Esophagus (tissue), 2 donors: ENCODE measurements at regions not wholly inside any gene's neighbourhood (a gene's known extent, or its start where the extent isn't known, plus 50 kb on each side); places are given as distances from the start of the nearest gene placed in this dataset.

Source experiments
- H3K27ac ChIP-seq, 2 donors: one replicate each; pipeline ENCODE4 v1.5.1; 2013; ENCODE audit warnings: low read depth in 2 of 2, mild to moderate bottlenecking in 2 of 2, inconsistent platforms in 1 of 2, low read length in 1 of 2, moderate library complexity in 1 of 2
- H3K27me3 ChIP-seq, 2 donors: one replicate each; pipeline ENCODE4 v1.6.1; 2013; ENCODE audit warnings: low read length in 2 of 2, control low read depth in 1 of 2, mild to moderate bottlenecking in 1 of 2; ENCODE audit not compliant: insufficient read depth in 2 of 2, control insufficient read depth in 1 of 2
- H3K36me3 ChIP-seq, 2 donors: one replicate each; pipeline ENCODE4 v1.6.1; 2013; ENCODE audit warnings: low read length in 1 of 2; ENCODE audit not compliant: control insufficient read depth in 2 of 2, insufficient read depth in 2 of 2
- H3K4me1 ChIP-seq, 2 donors: one replicate each; pipeline ENCODE4 v1.6.1; 2013; ENCODE audit warnings: low read length in 1 of 2; ENCODE audit not compliant: control insufficient read depth in 2 of 2, insufficient read depth in 2 of 2
- H3K4me3 ChIP-seq, 2 donors: one replicate each; pipeline ENCODE4 v1.5.1; 2013; ENCODE audit warnings: low read length in 2 of 2, mild to moderate bottlenecking in 2 of 2, low read depth in 1 of 2, moderate library complexity in 1 of 2
- H3K9me3 ChIP-seq, 2 donors: one replicate each; pipeline ENCODE4 v1.6.1; 2013; ENCODE audit warnings: mild to moderate bottlenecking in 2 of 2, low read depth in 1 of 2, low read length in 1 of 2, moderate library complexity in 1 of 2; ENCODE audit not compliant: control insufficient read depth in 2 of 2, insufficient read depth in 1 of 2
- WGBS, 2 donors: extraction: QIAGEN DNeasy Blood & Tissue Kit; methylation state at CpG; one replicate each; pipeline ENCODE4 v1.1.7; 2013; 5-methylcytosine and 5-hydroxymethylcytosine counted together
- donor health status: healthy with polysubstance abuse.
- donor health status: Bipolar disorder and iron deficiency.

DNA sequence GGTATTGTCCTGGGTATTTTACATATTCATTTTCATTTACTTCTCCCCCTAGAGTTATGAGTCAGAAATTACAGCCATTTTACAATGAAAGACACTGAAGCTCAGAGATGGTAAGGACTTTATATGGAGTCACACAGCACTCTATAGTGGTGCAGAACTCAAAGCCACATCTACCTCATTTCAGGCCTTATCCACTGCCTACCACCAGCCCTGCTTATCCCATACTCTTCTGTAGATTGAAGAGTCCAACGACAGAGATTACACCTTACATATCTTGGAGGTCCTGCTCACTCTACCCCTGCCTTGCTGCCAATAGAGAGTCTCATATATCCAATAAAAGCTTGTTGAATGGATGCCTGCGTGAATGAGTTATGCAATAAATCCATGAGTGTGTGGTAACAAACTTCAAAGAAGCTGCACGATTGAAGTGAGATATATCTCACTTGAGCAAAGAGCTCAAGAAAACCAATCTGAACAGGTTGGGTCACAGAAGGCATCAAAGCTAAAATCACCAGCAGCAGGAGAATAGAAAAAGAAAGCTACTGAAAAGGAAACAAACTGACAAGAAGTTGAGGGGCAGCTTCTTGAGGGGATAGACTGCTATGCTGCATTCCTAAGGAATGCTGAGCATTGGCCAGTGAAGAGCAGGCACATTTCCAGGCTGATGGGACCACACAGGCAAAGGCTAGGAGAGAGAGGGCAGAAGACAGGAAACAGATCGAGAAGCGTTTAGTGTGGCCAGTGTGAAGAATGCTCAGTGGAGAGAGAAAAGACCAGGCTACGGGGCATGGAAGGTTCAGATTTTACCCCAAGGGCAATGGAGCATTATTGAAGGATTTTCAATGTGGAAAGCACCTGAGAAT, 585.6 kb downstream of the DHX35 start:
- H3K27ac ChIP-seq: no peak overlapping the region
- H3K4me3 ChIP-seq: no peak overlapping the region
- no peaks in the 10 kb centered on the region for H3K4me1 ChIP-seq
- H3K9me3 ChIP-seq: no peaks in the 10 kb centered on the region
- H3K27me3 ChIP-seq: no peaks in the 10 kb centered on the region
- no peaks in the 10 kb centered on the region for H3K36me3 ChIP-seq
- WGBS, 2 donors: 70 to 72% methylated on average over 6 of the region's 6 CpGs

DNA sequence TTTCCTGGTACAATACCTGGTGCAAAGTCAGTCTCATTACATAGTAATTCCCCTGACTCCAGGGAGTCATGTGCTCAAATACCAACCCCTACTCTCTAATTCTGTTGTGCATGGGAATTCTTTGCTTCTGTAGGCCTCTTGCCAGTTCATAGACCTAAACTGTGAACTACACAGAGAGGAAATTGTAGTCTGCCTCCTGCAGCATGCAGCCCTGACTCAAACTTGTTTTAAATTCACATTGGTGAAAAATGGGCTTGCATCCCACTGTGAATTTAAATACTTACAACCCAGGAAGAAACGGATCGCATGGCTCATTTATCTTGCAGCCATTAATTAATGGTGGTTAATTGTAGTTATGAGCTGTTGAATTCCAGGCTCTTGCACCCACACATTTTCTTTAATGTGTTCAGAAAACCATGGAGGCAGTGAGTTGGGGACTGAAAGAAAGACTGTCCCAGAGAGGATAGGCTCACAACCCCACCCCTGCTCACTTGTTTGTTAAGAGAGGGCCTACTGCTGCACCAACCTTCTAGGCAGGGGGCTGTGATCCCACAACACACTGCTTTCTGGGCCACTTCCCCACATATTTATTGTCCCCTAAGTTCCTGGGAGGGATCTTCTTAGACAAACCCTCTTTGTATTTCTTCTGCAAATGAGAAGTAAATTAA, 579.1 kb downstream of the DHX35 start:
- Histone ChIP-seq H3K4me1 (no peaks in the 10 kb centered on the region), H3K27me3 (no peaks in the 10 kb centered on the region), H3K4me3 (no peak overlapping the region), H3K36me3 (no peaks in the 10 kb centered on the region), H3K27ac (no peak overlapping the region), H3K9me3 (no peaks in the 10 kb centered on the region)
- WGBS, 2 donors: 74 to 75% methylated on average over 2 of the region's 2 CpGs

DNA sequence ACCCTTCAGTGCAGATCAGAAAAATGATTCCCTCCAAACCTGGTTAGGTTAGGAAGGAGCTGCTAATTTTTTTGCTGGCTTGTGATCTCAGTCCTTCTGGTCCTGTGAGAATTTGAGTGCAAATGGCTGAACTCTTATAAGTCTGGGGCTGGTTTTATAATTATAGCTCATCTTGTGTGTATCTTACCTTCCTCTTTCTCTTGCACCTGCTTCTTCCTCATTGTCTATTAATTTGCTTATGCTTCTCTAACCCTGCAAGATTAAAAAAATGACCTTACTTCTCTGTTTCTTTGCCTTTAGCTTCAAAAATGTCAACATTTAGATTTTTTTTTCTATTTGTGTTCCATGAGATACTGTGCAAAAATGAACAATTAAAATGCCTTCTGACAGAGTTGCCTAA, 576.2 kb downstream of the DHX35 start:
- Histone ChIP-seq H3K4me1 (no peaks in the 10 kb centered on the region), H3K27me3 (no peaks in the 10 kb centered on the region), H3K36me3 (no peaks in the 10 kb centered on the region), H3K27ac (no peak overlapping the region), H3K9me3 (peaks cover 0 to 3% of the 10 kb centered on the region in 2 donors), H3K4me3 (no peak overlapping the region)

DNA sequence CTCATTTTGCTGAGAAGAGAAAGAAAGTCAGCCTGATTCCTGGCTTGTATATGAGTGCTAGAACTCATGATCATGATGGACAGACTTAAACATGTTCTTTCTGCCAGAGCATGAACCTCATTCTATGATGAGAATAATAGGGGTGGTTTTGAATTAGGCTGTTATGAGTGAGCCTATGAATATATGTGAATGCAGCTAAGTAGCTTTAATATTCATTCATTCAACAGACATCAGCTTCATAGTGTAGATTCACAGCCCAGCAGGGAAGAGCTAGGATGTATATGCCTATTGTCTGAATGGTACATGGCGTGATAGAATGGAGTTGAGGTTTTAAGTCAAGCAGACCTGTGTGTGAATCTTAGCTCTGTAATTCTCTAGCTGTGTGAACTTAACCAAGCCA, 573.2 kb downstream of the DHX35 start:
- Histone ChIP-seq H3K4me1 (no peaks in the 10 kb centered on the region), H3K27ac (no peak overlapping the region), H3K4me3 (no peak overlapping the region), H3K36me3 (no peaks in the 10 kb centered on the region), H3K9me3 (peaks cover 0 to 3% of the 10 kb centered on the region in 2 donors), H3K27me3 (no peaks in the 10 kb centered on the region)
- WGBS, 2 donors: 89 to 95% methylated on average over 1 of the region's 1 CpG

DNA sequence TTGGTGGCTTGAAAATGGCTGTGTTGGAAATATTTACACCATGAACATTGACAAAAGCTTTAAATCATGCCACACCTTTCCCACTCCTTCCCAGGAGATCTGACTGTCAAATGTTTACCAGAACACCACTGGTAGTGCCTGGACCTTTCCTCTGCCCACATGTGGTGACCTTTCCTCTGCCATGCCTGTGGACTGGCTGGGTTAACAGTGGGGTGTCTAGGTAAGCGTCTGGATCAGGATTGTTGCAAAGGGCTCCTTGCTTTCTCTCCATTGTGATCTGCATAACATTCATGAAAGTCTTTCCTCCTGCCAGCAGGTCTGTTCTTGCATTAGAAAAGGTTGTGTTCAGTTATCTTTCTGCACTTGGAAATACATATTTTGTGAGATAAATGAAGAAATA, 572.7 kb downstream of the DHX35 start:
- Histone ChIP-seq H3K27ac (no peak overlapping the region), H3K36me3 (no peaks in the 10 kb centered on the region), H3K4me1 (no peaks in the 10 kb centered on the region), H3K4me3 (no peak overlapping the region), H3K9me3 (peaks cover 0 to 3% of the 10 kb centered on the region in 2 donors), H3K27me3 (no peaks in the 10 kb centered on the region)
- WGBS, 2 donors: 59 to 87% methylated on average over 1 of the region's 1 CpG

DNA sequence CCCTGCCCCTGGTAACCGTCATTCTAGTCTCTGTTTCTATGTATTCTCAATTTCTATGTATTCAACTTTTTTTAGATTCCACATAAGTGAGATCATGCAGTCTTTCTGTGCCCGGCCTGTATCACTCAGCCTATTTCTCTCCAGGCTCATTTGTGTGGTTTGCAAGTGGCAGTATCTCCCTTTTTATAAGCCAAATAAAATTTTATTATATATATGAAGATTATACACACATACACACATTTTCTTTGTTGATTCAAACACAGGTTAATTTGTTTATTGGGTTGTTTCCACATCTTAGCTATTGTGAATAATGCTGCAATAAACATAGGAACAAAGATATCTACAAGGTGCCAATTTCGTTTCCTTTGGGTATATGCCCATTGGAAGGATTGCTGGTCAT, 571.7 kb downstream of the DHX35 start:
- 68 to 79% methylated on average over 3 of the region's 3 CpGs for WGBS, 2 donors
- H3K9me3 ChIP-seq: peaks cover 0 to 3% of the 10 kb centered on the region in 2 donors
- H3K27ac ChIP-seq: no peak overlapping the region
- no peak overlapping the region for H3K4me3 ChIP-seq
- no peaks in the 10 kb centered on the region for H3K4me1 ChIP-seq
- H3K36me3 ChIP-seq: no peaks in the 10 kb centered on the region
- H3K27me3 ChIP-seq: no peaks in the 10 kb centered on the region

DNA sequence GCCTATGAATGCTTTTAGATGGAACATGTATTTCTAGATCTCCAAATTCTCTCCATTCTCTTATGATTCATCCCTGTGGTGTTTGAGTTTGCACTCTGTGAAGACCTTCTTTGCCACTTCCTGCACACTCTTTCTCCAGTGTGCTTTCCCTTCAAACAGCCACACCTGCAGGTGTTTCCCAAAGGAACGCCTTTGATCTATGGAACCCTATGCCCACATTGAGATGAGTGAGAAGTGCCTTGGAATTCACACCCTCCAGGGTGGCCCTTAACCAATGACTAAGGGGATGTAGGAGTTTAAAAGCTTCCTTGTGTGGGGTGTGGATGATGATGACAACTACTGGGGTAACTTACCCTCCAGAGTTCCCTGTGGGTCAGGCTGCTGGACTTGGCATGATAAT, 570.1 kb downstream of the DHX35 start:
- Histone ChIP-seq H3K4me3 (no peak overlapping the region), H3K27me3 (no peaks in the 10 kb centered on the region), H3K4me1 (no peaks in the 10 kb centered on the region), H3K36me3 (no peaks in the 10 kb centered on the region), H3K9me3 (peaks cover 0 to 3% of the 10 kb centered on the region in 2 donors), H3K27ac (no peak overlapping the region)
- WGBS, 2 donors: 44 to 55% methylated on average over 1 of the region's 1 CpG

DNA sequence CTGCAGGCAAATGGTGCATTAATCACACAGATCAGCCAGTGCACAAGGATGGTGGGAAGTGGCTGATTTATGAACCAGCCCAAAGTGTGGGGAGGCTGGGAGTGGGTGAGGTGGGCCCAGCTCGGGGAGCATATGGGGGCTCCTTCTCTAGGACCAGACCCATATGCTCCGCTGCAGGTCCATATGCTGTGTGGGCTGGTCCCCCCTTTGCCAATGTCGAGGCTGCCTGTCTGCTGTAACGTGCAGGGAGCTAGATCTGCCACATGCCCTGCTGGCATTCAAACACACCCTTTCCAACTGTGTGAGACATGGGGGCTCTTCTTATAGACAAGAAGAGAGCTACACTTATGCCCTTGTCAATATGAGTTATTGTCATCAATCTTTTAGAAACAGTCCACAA, 566.3 kb downstream of the DHX35 start:
- H3K27ac ChIP-seq: no peak overlapping the region
- H3K36me3 ChIP-seq: no peaks in the 10 kb centered on the region
- H3K27me3 ChIP-seq: no peaks in the 10 kb centered on the region
- H3K4me1 ChIP-seq: no peaks in the 10 kb centered on the region
- no peak overlapping the region for H3K4me3 ChIP-seq
- no peaks in the 10 kb centered on the region for H3K9me3 ChIP-seq
- WGBS, 2 donors: 85 to 91% methylated on average over 4 of the region's 4 CpGs

DNA sequence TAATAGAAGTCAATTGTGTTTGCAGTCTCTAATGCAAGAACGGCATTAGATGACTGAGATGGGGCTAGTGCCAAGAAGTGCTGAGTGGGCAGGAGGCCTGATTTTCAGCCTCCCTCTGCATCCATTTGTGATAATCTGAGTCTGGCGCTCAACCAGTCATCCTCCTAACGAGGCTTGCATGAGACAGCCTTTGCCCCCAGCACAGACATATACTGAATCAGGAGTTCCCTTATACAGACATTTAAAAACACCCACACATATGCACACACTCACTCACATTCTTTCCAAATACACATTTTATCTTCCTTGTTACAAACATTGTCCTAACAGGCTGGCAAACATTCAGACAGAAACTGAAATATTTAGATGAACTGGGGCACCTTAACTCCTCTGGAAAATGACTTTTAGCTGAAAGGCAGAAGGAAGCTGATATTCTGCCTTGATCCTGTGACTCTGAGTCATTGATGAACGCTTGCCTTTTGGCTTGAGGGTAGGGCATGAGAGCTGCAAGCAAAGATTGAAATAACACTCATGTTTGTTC, 562.3 kb downstream of the DHX35 start:
- 27 to 36% methylated on average over 4 of the region's 4 CpGs for WGBS, 2 donors
- no peaks in the 10 kb centered on the region for H3K27me3 ChIP-seq
- H3K27ac ChIP-seq: no peak overlapping the region
- no peaks in the 10 kb centered on the region for H3K4me1 ChIP-seq
- H3K4me3 ChIP-seq: no peak overlapping the region
- no peaks in the 10 kb centered on the region for H3K36me3 ChIP-seq
- no peaks in the 10 kb centered on the region for H3K9me3 ChIP-seq
